A673 (cell line): ENCODE measurements at regions not wholly inside any gene's neighbourhood (a gene's known extent, or its start where the extent isn't known, plus 50 kb on each side); places are given as distances from the start of the nearest gene placed in this dataset.

ENCODE experiments used
- BruUV-seq: library from RNA; stranded (reverse); fragments of 400-500 nt; replicated peaks from 2 replicates; lab custom pipeline; 2021; lab: Mats Ljungman, UMichigan
- CTCF ChIA-PET: fragments of 300-600 bp; sonication (Branson Sonifier 250); formaldehyde crosslinking; loops from one replicate; lab custom pipeline; 2022; ENCODE audit warnings: antibody characterized with exemption; lab: Charles Lee
- POLR2A ChIA-PET: fragments of 300-600 bp; sonication (Branson Sonifier 250); formaldehyde crosslinking; loops from one replicate; lab custom pipeline; 2022; ENCODE audit warnings: antibody characterized with exemption; ENCODE audit not compliant: low non-redundant PET; lab: Charles Lee
- DNase-seq: peaks from one replicate; pipeline ENCODE4 v3.0.0-alpha.2; 2015; ENCODE audit warnings: low spot score
- H3K27ac ChIP-seq: fragments of 200-600 bp; sonication (generic); 2 replicates; pipeline ENCODE4 v1.5.1; 2016; ENCODE audit warnings: mixed run types, low read depth, mild to moderate bottlenecking, mixed read lengths, antibody characterized with exemption, low read length; ENCODE audit not compliant: poor library complexity, severe bottlenecking
- H3K27me3 ChIP-seq: fragments of 200-600 bp; sonication (generic); replicated peaks from 2 replicates; pipeline ENCODE4 v1.6.1; 2017; ENCODE audit warnings: mixed run types, low read depth, mild to moderate bottlenecking, mixed read lengths, antibody characterized with exemption, low read length; ENCODE audit not compliant: insufficient read depth, poor library complexity
- H3K36me3 ChIP-seq: fragments of 200-600 bp; sonication (generic); 2 replicates; pipeline ENCODE4 v1.6.1; 2016; ENCODE audit warnings: mixed run types, mild to moderate bottlenecking, mixed read lengths, antibody characterized with exemption, low read length; ENCODE audit not compliant: insufficient read depth, poor library complexity, severe bottlenecking
- H3K4me1 ChIP-seq: fragments of 200-600 bp; sonication (generic); 2 replicates; pipeline ENCODE4 v1.6.1; 2017; ENCODE audit warnings: mixed run types, mild to moderate bottlenecking, mixed read lengths, antibody characterized with exemption, low read length; ENCODE audit not compliant: insufficient read depth, poor library complexity, severe bottlenecking
- H3K4me3 ChIP-seq: fragments of 200-600 bp; sonication (generic); 2 replicates; pipeline ENCODE4 v1.5.1; 2016; ENCODE audit warnings: low read depth, mixed run types, mild to moderate bottlenecking, mixed read lengths, low read length; ENCODE audit not compliant: poor library complexity, severe bottlenecking
- H3K9me3 ChIP-seq: fragments of 200-600 bp; sonication (generic); 2 replicates; pipeline ENCODE4 v1.6.1; 2016; ENCODE audit warnings: mixed run types, low read depth, mild to moderate bottlenecking, mixed read lengths, antibody characterized with exemption, low read length; ENCODE audit not compliant: poor library complexity, severe bottlenecking
- EZH2 ChIP-seq: fragments of 200-600 bp; sonication (generic); IDR thresholded peaks from 2 replicates; pipeline ENCODE4 v1.6.1; 2017; ENCODE audit warnings: borderline replicate concordance, low read depth, mild to moderate bottlenecking, mixed read lengths, antibody characterized with exemption, low read length; ENCODE audit not compliant: poor library complexity, severe bottlenecking
- intact Hi-C: fragments of 100-400 bp; cut with micrococcal nuclease; formaldehyde crosslinking; loops from one replicate; pipeline ENCODE4 v1.10.0; 2022; ENCODE audit not compliant: unreplicated experiment
- TF ChIP-seq, protein P1 (sequence below): fragments of 300-800, 200-600 bp; sonication (generic); conservative IDR thresholded peaks from 2 replicates; pipeline ENCODE4 v1.5.1; 2017; ENCODE audit warnings: low read depth, mild to moderate bottlenecking, antibody characterized with exemption, low read length, moderate library complexity, mixed read lengths

- no peaks in the 10 kb centered on the region for H3K36me3 ChIP-seq
- H3K27ac ChIP-seq = no peak overlapping the region
- POLR2A ChIA-PET = no interaction called here
- TF ChIP-seq EZH2 = no peak
- TF ChIP-seq, protein P1, sequence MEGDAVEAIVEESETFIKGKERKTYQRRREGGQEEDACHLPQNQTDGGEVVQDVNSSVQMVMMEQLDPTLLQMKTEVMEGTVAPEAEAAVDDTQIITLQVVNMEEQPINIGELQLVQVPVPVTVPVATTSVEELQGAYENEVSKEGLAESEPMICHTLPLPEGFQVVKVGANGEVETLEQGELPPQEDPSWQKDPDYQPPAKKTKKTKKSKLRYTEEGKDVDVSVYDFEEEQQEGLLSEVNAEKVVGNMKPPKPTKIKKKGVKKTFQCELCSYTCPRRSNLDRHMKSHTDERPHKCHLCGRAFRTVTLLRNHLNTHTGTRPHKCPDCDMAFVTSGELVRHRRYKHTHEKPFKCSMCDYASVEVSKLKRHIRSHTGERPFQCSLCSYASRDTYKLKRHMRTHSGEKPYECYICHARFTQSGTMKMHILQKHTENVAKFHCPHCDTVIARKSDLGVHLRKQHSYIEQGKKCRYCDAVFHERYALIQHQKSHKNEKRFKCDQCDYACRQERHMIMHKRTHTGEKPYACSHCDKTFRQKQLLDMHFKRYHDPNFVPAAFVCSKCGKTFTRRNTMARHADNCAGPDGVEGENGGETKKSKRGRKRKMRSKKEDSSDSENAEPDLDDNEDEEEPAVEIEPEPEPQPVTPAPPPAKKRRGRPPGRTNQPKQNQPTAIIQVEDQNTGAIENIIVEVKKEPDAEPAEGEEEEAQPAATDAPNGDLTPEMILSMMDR = no peak
- no peaks in the 10 kb centered on the region for H3K9me3 ChIP-seq
- CTCF ChIA-PET = no interaction called here
- DNase-seq = no peak
- no TSS peak for BruUV-seq
- no peaks in the 10 kb centered on the region for H3K4me1 ChIP-seq
- intact Hi-C loops = no loop called here
- no peak overlapping the region for H3K4me3 ChIP-seq
- no peaks in the 10 kb centered on the region for H3K27me3 ChIP-seq
Measured at GRCh38 chr3:55333923-55334322, 153.2 kb downstream of the WNT5A start.

DNA sequence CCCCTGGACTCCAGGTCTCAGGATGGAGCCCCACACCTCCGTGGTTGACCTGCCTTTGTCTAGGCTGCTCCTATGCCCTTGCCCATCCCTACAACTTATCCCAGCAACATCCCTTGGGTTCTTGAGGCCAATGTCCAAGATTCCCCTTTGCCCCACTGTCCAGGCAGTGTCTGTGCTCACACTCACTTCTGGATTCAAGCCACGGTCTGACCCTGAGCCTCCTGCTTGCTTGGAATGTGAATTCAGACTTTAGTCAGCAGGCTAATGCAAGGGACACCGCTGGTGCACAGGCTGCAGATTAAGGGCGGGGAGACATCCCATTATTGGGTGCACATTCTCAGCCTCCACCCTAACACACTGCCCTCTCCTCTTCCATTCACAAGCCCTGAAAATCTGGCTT is 154.1 kb downstream of the WNT5A start:
- intact Hi-C loops = no loop called here
- Histone ChIP-seq H3K27ac (no peak overlapping the region), H3K27me3 (no peaks in the 10 kb centered on the region), H3K4me1 (no peaks in the 10 kb centered on the region), H3K9me3 (no peaks in the 10 kb centered on the region), H3K36me3 (no peaks in the 10 kb centered on the region), H3K4me3 (no peak overlapping the region)
- ChIA-PET CTCF (no interaction called here), POLR2A (no interaction called here)
- TF ChIP-seq, protein P1 = no peak
- no peak for TF ChIP-seq EZH2
- no peak for DNase-seq
- no TSS peak for BruUV-seq

DNA sequence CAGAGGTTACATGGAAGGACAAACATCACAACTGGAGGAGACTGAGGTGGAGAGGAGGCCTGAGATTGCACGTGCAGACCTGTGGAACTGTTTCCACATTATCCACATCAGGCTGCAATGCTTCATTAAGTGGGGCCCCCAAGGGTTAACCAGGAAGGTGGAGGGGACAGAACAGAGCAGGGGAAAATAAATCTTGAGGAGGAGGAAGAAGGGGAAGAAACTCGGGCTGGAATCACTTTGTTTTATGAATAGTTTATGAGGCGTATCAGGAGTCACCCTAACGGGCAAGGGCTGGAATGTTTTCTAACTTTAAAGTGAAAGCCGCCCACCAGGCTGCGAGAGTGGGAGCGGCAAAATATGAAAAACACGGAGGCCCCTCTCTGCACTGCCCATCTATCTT is 154.9 kb downstream of the WNT5A start:
- CTCF ChIA-PET = no interaction called here
- BruUV-seq = no TSS peak
- Histone ChIP-seq H3K4me1 (no peaks in the 10 kb centered on the region), H3K27ac (no peak overlapping the region), H3K4me3 (no peak overlapping the region), H3K9me3 (no peaks in the 10 kb centered on the region), H3K36me3 (no peaks in the 10 kb centered on the region), H3K27me3 (no peaks in the 10 kb centered on the region)
- DNase-seq = no peak
- POLR2A ChIA-PET = no interaction called here
- TF ChIP-seq, protein P1 = no peak
- no peak for TF ChIP-seq EZH2
- intact Hi-C loops = no loop called here
